MM.1S (cell line): ENCODE measurements at regions not wholly inside any gene's neighbourhood (a gene's known extent, or its start where the extent isn't known, plus 50 kb on each side); places are given as distances from the start of the nearest gene placed in this dataset.
"Not testable (repeated sequence)": the region's sequence is repeated elsewhere in the genome, so short reads cannot be mapped to it uniquely, and the experiment has no call there.

Experiments
- DNase-seq: peaks from one replicate; pipeline ENCODE4 v3.0.0-alpha.2; 2015
- H2AFZ ChIP-seq: fragments of 300-600 bp; sonication (generic); 2 replicates; pipeline ENCODE4 v1.6.0; 2016; ENCODE audit warnings: antibody characterized with exemption, low read length
- H3F3A ChIP-seq: fragments of 300-600 bp; sonication (generic); 2 replicates; pipeline ENCODE4 v1.6.1; 2016; ENCODE audit warnings: mild to moderate bottlenecking, antibody characterized with exemption, low read length, moderate library complexity, mixed read lengths; ENCODE audit not compliant: insufficient read depth
- H3K27ac ChIP-seq: fragments of 300-600 bp; sonication (generic); 2 replicates; pipeline ENCODE4 v1.5.1; 2016; ENCODE audit warnings: mild to moderate bottlenecking, low read length
- H3K27me3 ChIP-seq: fragments of 300-600 bp; sonication (generic); replicated peaks from 2 replicates; pipeline ENCODE4 v1.6.0; 2016; ENCODE audit warnings: low read length; ENCODE audit not compliant: insufficient read depth
- H3K36me3 ChIP-seq: fragments of 300-600 bp; sonication (generic); replicated peaks from 2 replicates; pipeline ENCODE4 v1.6.1; 2016; ENCODE audit warnings: mild to moderate bottlenecking, low read length, mixed read lengths; ENCODE audit not compliant: insufficient read depth
- H3K4me1 ChIP-seq: fragments of 300-600 bp; sonication (generic); 2 replicates; pipeline ENCODE4 v1.6.1; 2016; ENCODE audit warnings: low read length, mixed read lengths
- H3K4me2 ChIP-seq: fragments of 300-600 bp; sonication (generic); 2 replicates; pipeline ENCODE4 v1.6.0; 2016; ENCODE audit warnings: low read depth, low read length
- H3K4me3 ChIP-seq: fragments of 300-600 bp; sonication (generic); 2 replicates; pipeline ENCODE4 v1.5.1; 2016; ENCODE audit warnings: low read length, mixed read lengths
- H3K79me2 ChIP-seq: fragments of 300-600 bp; sonication (generic); 2 replicates; pipeline ENCODE4 v1.6.1; 2016; ENCODE audit warnings: mixed run types, low read length, mixed read lengths
- H3K9ac ChIP-seq: fragments of 300-600 bp; sonication (generic); 2 replicates; pipeline ENCODE4 v1.6.1; 2016; ENCODE audit warnings: low read length, mixed read lengths
- H3K9me2 ChIP-seq: fragments of 300-600 bp; sonication (generic); replicated peaks from 2 replicates; pipeline ENCODE4 v1.6.1; 2016; ENCODE audit warnings: mild to moderate bottlenecking, low read length, mixed read lengths; ENCODE audit not compliant: insufficient read depth
- H3K9me3 ChIP-seq: fragments of 300-600 bp; sonication (generic); replicated peaks from 2 replicates; pipeline ENCODE4 v1.6.1; 2016; ENCODE audit warnings: mild to moderate bottlenecking, low read length, mixed read lengths; ENCODE audit not compliant: insufficient read depth
- H4K20me1 ChIP-seq: fragments of 300-600 bp; sonication (generic); 2 replicates; pipeline ENCODE4 v1.6.1; 2016; ENCODE audit warnings: mild to moderate bottlenecking, low read length, moderate library complexity, mixed read lengths; ENCODE audit not compliant: insufficient read depth
- CTCF ChIP-seq: fragments of 300-600 bp; sonication (generic); IDR thresholded peaks from 2 replicates; pipeline ENCODE4 v1.5.1; 2016; ENCODE audit warnings: antibody characterized with exemption, low read length, mixed read lengths
- EZH2 ChIP-seq: fragments of 300-600 bp; sonication (generic); optimal IDR thresholded peaks from 2 replicates; pipeline ENCODE3; 2017; ENCODE audit warnings: low read depth, mild to moderate bottlenecking, antibody characterized with exemption, low read length, mixed read lengths
- EZH2phosphoT487 ChIP-seq: fragments of 300-600 bp; sonication (generic); IDR thresholded peaks from 2 replicates; pipeline ENCODE4 v1.6.1; 2018; ENCODE audit warnings: antibody characterized with exemption, low read length

GRCh38 chr2:582792-583528, 94.2 kb downstream of the TMEM18 start:
- TF ChIP-seq CTCF (no peak), EZH2phosphoT487 (no peak), EZH2 (no peak)
- no peak overlapping the region for H3K27ac ChIP-seq
- no peak overlapping the region for H3K4me2 ChIP-seq
- no peaks in the 10 kb centered on the region for H4K20me1 ChIP-seq
- H3K4me1 ChIP-seq, result no peaks in the 10 kb centered on the region
- no peaks in the 10 kb centered on the region for H3K9me3 ChIP-seq
- no peak overlapping the region for H3K9ac ChIP-seq
- H3K4me3 ChIP-seq, result no peak overlapping the region
- DNase-seq, result no peak
- H3K79me2 ChIP-seq, result no peaks in the 10 kb centered on the region
- no peaks in the 10 kb centered on the region for H3F3A ChIP-seq
- no peaks in the 10 kb centered on the region for H3K36me3 ChIP-seq
- no peak overlapping the region for H2AFZ ChIP-seq
- H3K9me2 ChIP-seq, result no peaks in the 10 kb centered on the region
- no peaks in the 10 kb centered on the region; the same call in none of the 2 replicates for H3K27me3 ChIP-seq

GRCh38 chr2:582289-582688, 94.9 kb downstream of the TMEM18 start:
- H3K27me3 ChIP-seq, H3K36me3 ChIP-seq, H2AFZ ChIP-seq, H3K4me1 ChIP-seq, H3K79me2 ChIP-seq, H4K20me1 ChIP-seq, H3K9ac ChIP-seq, H3K9me2 ChIP-seq, H3K4me3 ChIP-seq, H3K9me3 ChIP-seq, H3K4me2 ChIP-seq, H3K27ac ChIP-seq, DNase-seq, H3F3A ChIP-seq: not testable (repeated sequence)

GRCh38 chr2:579961-580360, 97.2 kb downstream of the TMEM18 start:
- no peaks in the 10 kb centered on the region for H3K36me3 ChIP-seq
- no peaks in the 10 kb centered on the region for H3K4me1 ChIP-seq
- no peaks in the 10 kb centered on the region; the same call in 1 of the 2 replicates for H3K27me3 ChIP-seq
- H3K9me3 ChIP-seq, result no peaks in the 10 kb centered on the region
- H2AFZ ChIP-seq, result no peak overlapping the region
- no peaks in the 10 kb centered on the region for H3K79me2 ChIP-seq
- no peaks in the 10 kb centered on the region for H3K9me2 ChIP-seq
- no peak overlapping the region for H3K4me3 ChIP-seq
- no peak for TF ChIP-seq EZH2
- no peak for TF ChIP-seq EZH2phosphoT487
- no peak for TF ChIP-seq CTCF
- H3K9ac ChIP-seq, result no peak overlapping the region
- no peaks in the 10 kb centered on the region for H4K20me1 ChIP-seq
- no peak overlapping the region for H3K27ac ChIP-seq
- H3F3A ChIP-seq, result no peaks in the 10 kb centered on the region
- no peak for DNase-seq
- no peak overlapping the region for H3K4me2 ChIP-seq

GRCh38 chr2:579351-579886, 97.8 kb downstream of the TMEM18 start:
- no peaks in the 10 kb centered on the region for H3K79me2 ChIP-seq
- no peak overlapping the region for H2AFZ ChIP-seq
- H3K36me3 ChIP-seq, result no peaks in the 10 kb centered on the region
- H3K27me3 ChIP-seq, result no peaks in the 10 kb centered on the region; the same call in 1 of the 2 replicates
- no peaks in the 10 kb centered on the region for H4K20me1 ChIP-seq
- no peak overlapping the region for H3K4me2 ChIP-seq
- H3K27ac ChIP-seq, result no peak overlapping the region
- no peak for DNase-seq
- no peak overlapping the region for H3K9ac ChIP-seq
- no peaks in the 10 kb centered on the region for H3K9me2 ChIP-seq
- H3F3A ChIP-seq, result no peaks in the 10 kb centered on the region
- H3K4me3 ChIP-seq, result no peak overlapping the region
- H3K4me1 ChIP-seq, result no peaks in the 10 kb centered on the region
- TF ChIP-seq CTCF, result no peak
- no peak for TF ChIP-seq EZH2phosphoT487
- TF ChIP-seq EZH2, result no peak
- no peaks in the 10 kb centered on the region for H3K9me3 ChIP-seq
